DOHH2 (cell line): ENCODE measurements at regions not wholly inside any gene's neighbourhood (a gene's known extent, or its start where the extent isn't known, plus 50 kb on each side); places are given as distances from the start of the nearest gene placed in this dataset.

ENCODE experiments used
- CTCF ChIP-seq: fragments of 200-600 bp; sonication (generic); IDR thresholded peaks from one replicate; pipeline ENCODE4 v1.5.1; 2014; ENCODE audit warnings: antibody characterized with exemption, mild to moderate bottlenecking, low read depth, low read length; ENCODE audit not compliant: poor library complexity, severe bottlenecking
- EZH2phosphoT487 ChIP-seq: fragments of 200-600 bp; sonication (generic); IDR thresholded peaks from 2 replicates; pipeline ENCODE4 v1.6.1; 2017; ENCODE audit warnings: borderline replicate concordance, mild to moderate bottlenecking, antibody characterized with exemption, low read length, moderate library complexity, mixed read lengths

GRCh38 chr5:56405116-56405908 lies 172.2 kb upstream of the ANKRD55 start:
- TF ChIP-seq CTCF (no peak), EZH2phosphoT487 (no peak)
